ENCODE measurements at regions not wholly inside any gene's neighbourhood (a gene's known extent, or its start where the extent isn't known, plus 50 kb on each side); places are given as distances from the start of the nearest gene placed in this dataset.
"Not testable (repeated sequence)": the region's sequence is repeated elsewhere in the genome, so short reads cannot be mapped to it uniquely, and the experiment has no call there.

DNA sequence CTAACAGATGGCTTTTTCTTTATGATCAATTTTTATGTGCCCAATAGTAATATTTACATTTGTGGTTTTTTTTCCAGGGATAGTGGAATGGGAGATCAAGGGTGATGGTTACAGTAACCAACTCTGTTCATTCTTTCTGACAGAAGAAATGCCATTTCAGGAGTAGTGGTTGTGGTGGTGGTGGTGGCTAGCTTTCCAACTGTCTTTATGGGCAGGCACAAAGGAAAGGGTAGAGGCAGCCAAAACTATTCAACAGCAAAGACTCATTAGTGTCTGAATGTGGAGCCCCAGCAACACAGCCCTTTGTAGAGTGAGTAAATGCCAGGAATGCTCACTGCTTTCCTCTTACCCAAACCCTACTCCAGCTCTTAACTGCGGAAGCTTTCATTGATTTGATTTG is 227.7 kb downstream of the RND3 start:
- no peak for DNase-seq

DNA sequence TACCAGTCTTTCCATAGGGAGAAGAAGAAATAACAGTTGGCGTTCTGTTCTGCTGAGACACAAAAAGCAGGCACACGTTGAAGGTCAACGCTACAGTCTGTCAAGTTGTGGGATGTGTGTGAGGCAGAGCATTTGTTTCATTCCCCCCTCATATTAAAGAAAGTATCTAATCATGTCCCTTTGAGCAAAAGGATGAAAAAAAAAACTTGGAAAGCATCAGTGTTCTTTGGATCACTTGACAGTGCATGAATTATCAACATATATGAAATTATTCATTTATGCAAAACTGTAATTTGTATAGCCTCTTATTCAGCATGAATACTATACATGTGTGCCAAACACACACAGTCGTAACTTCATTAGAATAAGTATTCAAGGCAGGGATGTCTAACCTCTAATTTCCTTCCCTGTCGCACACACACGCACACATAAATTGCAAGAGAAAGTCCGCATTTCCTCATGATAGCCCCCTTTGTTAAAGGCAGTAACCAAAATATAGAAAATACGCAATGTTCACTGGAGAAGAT is 228.6 kb downstream of the RND3 start:
- no peak for DNase-seq

DNA sequence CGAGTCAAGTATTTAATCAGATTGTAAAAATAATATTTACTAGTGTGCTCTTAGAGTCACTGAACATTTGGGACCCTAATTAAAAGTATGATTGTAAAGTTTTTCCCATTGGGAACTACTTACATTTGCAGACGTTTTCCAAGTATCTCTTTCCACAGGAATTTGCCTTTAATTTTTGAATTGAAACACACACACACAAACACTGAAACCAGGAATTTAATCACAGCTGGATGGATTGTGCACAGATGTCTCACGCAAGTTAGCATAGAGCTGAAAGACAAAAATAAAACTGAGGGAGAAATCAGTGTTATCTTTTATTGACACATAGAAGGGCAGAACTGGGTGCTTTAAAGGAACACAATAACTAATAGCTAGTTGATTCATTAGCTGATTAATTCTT is 230.7 kb downstream of the RND3 start:
- DNase-seq, result no peak

DNA sequence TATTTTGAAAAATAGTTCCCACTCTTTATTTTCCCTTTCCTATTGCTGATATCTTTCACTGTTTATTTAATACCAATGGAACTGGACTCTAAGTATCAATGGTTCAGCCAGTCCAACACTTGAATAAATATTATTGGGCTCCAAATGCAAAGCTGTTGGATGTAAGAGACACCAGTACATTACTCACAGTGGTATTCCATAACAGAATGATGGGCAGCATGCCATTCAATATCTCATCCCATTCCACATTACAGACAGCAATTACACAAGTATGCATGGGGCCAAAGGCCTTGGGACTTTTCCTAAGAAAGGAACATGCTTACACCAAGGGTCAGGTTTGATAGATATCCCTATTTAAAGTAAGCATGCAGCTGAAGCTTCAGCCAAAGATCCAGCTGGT is 231.9 kb downstream of the RND3 start:
- no peak for DNase-seq

DNA sequence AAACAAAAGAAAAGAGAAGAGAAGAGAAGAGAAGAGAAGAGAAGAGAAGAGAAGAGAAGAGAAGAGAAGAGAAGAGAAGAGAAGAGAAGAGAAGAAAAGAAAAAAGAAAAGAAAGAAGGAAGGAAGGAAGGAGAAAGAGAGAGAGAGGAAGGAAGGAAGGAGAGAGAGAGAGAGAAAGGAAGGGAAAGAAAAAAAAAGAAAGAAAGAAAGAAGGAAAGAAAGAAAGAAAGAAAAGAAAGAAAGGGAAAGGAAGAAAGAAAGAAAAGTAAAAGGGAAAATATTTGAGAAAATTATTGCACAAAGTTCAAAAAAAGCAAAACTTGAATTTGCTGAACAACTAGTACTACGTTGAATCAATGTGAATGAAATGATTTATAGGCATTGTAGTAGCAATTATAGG is 237.7 kb downstream of the RND3 start:
- not testable (repeated sequence) for DNase-seq

DNA sequence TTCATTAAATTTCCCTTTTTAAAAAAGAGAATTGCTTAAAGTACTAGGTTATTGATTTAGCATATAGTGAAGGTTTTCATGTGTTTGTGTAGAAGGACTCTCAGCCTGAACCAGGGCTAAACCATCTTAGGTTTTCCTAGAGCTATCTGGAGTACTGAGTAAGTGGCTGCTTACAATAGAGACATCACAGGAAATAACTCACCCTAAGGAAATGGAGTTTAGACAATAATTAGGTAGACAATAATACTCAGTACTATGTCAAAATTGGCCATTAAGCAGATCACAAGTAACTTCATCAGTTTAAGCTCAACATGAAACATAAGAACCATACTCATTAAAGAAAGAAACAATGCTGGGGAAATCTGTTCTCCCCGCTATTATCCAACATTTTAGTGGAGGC is 240.0 kb downstream of the RND3 start:
- no peak for DNase-seq

DNA sequence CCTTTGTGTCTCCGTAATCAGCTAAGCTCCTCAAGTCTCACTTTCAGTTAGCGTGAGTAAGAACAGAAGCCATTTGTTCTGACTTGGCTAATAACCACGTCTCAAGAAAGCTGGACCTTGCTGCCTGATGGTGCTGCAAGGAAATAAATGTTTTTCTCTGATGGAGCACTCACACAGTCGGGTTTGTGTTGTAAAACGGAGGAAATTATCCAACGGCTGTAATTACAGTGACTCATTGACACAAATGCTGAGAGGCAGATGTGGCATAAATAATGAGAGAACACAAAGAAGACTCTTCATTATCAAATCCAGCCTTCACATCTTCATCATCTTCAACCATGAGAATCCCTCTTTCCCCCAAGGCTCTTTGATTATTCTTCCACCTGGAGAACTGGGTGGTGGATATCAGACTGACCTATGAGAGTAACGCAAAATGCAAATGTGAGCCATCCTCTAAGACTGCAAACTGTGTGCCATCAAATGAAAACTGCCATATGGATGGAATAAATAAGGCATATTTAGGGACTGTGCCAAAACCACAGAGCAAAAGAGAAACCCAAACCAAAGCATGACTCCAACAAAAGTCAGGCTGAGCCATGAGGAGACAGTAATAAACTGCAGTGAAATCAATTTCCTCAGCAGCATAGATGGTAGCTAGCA is 252.6 kb downstream of the RND3 start:
- DNase-seq, result peak; percentile 37

DNA sequence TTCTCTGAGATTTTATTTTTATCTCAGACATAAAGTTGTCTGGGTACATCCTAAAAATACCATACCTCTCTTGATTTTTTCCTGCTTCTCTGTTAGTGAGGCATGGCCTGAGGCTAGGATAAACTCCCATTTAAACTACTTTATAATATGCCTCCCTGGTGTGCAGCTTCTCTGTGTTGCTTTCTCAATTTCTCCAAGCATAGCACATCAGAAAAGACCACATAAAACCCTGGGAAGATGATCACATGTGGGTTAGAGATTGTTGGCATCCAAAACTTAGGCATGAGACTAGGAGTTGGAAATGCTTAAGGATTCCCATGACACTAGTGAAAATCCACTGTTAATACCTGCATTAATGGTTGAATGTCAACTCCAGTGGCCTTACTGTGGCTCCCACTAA is 254.6 kb downstream of the RND3 start:
- DNase-seq, result no peak

DNA sequence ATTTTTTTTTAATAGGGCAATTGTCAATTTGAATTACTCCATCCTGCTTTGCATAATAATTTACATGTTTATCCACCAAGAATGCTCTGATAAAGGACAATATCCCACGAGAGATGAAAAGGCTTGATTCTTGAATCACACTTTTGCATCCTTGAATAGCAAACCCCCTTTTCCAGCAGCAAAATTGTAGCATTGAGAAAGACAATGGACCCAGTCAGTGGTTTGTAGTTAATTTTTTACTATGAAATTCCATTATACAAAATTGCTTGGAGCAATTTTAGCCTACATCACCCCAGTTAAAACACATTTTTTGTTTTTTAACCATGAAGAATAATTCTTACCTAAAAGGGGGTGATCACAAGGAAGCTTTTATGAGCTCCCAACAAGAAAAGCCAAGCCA is 255.1 kb downstream of the RND3 start:
- DNase-seq, result no peak

DNA sequence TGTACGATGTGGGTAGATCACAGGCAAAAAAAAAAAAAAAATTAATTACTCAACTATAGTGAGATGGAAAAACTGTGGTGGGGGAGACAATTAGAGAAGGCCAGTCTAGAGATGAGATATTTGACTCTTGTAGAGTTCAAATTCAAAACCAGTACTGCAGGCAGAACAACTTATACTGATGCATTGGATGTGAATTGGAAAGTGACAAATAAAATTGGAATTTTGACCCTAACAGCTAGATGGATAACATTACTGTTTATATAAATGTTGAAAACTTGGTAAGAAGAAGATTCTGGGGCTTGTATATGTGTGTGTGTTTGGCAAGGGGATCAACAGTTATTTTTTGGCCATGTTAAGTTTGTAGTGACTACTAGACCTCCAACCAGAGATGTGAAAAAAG is 256.9 kb downstream of the RND3 start:
- DNase-seq, result no peak

DNA sequence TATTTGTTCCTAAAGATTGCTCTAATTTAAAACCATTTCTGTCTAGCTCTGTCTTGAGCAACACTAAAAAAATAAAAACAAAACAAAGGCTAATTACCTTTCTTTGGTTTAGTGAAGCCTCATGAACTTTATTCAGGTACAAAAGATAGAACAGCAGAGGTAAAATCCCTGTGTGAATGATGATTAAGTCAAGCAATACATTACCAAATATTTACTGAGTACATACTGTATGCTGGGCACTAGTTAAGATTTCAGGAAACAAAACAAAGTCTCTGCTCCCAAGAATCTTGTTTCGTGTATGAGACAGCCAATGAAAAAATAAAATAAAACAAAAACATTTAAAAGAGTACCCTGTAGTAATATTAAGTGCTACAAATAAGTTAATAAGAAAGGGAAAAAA is 257.5 kb downstream of the RND3 start:
- DNase-seq, result no peak

DNA sequence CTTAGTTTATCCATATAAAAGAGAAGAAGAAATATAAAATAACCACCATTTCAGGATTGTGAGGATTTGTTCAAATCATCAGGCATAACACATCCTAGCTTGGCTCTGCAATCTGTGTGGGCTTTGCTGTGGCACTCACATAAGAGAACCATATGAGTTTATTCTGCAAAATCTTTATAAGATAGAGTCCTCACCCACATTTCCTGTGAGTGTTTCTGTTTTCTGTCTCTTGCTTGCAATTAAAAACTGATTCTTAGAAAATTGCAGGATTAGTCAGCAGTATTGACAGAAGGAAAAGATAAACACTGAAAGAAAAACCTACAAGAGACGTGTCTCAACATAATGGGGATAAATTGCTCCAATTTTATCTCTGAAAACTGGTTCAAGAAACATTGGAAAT is 258.5 kb downstream of the RND3 start:
- no peak for DNase-seq

DNA sequence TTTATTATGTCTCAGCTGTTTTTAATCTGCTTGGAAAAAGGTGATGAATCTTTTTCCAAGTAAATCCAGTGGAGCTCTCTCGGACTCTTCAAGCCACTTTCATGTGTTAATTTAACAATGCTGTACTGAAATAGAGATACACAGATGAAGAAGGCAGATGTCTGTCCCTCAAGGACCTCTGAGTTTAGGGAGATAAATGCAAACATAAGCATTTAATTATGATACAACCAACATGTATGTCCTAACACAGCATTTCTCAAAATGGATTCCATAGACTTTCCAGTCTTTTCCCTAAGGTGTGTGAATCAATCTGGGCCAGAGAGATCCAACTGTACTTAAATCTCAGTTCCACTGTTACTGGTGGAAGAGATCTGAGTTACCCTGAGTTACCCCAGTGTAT is 262.4 kb downstream of the RND3 start:
- no peak for DNase-seq

DNA sequence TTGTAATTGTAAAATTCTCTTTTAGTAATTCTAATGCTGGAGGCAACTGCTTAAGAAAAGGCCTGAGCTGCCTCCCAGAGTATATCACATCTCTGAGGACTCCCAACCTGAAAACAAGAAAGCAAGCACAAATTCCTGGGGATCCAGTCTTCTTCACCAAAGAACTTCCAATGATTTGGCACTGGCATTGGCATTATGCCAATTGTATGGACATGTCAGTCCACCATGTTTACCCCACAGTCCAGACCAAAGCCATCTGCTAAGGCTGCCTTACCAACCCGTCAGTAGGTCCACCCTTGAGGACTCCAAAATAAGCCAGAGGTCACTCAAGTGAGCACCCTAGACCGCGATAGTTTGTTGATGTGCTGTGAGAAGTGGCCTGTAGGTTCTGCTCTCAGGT is 263.1 kb downstream of the RND3 start:
- DNase-seq, result no peak

DNA sequence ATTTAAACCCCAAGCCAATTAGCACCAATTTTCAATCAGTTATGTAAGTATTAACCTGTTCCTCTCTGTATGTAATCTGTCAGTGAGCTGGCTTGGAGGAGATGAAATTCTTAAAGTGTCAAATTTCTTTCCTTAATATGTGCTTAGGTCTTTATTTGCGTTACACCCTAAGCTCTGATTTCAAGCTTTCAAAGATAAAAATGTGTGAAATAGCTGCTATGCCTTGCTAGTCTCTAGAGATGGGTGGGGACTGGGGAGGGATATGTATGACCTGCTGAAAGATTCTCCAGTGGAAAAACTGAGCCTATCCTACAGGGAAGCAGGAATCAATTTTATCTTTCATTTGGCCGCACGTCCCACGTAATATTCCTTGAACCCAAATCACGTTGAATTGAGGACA is 264.5 kb downstream of the RND3 start:
- no peak for DNase-seq

DNA sequence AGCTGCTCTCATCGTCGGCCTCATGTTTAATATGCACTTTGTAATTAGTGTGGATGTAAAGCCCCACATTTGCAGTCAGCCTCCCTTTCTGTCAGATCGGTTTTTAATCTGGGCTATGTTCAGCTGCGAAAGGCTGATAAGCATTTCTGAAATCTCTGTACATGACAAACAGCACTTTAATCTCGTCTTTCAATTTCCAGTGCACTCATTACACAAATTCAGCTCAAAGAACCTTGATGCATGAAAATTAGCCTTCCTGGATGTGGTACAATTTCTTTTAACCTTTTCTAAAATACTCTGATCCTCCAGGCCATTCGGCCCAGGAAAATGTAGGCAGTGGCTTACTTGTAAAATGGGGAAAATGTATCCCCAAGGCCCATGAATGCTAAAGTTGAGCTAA is 265.1 kb downstream of the RND3 start:
- DNase-seq, result no peak

DNA sequence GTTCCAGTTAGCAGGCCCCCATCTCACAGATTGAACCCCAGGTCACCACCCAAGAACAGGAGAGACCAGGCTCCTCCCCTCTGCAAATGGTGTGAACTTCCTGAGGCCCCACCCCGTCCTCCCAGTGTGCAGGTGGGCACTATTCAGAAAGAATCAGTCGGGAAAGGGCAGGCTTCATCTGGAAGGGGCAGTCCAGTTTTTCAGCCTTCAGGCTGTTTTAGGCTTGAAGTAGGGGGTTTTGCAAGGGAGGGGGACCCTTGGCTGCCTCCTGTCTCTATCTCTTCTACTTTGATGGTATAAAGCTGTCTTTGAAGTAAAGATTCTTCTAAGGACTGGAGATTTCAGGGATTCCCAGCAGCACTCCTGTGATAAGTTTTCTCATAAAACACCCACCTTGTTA is 267.6 kb downstream of the RND3 start:
- DNase-seq, result no peak

DNA sequence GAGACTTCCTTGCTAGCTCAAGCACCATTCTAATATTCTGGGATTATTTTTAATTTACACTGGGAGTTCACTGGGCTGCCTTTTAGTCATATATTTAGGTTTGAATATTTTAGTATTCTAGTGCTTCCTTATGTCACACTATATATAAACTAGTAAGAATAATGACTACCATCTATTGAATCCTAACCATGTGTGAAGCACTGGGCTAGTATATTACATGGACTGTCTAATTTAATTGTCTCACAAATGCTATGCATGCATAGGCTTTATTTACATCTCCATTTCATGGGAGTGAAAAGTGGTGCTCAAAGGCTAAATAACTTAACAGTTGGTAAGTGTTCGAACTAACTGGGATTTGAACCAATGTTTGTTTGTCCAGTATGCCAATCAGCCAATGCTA is 272.4 kb downstream of the RND3 start:
- DNase-seq, result no peak

DNA sequence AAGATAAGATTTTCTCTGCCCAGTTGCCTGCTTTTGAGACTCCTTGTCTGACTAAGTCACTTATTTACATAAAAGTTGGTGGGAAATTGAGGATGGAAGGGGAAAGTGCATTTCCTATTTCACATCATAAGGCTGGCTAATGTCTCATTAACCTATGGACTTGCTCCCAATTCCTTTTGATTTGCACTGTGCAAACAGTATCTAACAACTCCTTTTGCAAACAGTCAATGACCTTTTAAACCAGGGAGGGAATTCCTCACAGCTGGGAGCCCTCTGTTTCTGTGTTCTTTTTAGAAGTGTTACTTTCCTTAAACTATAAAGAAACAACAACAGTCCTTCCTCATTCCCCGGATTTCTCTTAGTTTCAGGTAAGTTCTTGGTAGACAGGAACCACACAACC is 272.8 kb downstream of the RND3 start:
- no peak for DNase-seq

DNA sequence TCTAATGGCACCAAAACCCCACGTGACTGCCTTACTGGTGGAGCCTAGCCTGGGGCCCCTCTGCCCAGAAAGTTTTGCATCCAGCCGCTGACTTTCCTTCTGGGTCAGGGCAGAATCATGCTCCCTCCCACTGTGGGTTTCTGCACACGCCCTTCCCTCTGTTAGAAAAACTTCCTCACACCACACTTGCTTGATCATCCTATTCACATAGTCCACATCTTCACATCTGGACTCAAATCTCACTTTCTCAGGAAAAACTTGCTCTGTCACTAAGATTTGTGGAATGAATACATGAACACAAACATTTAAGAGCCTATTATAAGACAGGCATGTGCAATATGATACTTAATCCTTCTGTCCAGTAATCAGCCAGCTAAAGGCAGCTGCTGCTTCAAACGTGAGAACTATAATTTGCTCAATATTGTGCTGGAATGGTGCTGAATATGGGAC is 274.7 kb downstream of the RND3 start:
- DNase-seq, result no peak

DNA sequence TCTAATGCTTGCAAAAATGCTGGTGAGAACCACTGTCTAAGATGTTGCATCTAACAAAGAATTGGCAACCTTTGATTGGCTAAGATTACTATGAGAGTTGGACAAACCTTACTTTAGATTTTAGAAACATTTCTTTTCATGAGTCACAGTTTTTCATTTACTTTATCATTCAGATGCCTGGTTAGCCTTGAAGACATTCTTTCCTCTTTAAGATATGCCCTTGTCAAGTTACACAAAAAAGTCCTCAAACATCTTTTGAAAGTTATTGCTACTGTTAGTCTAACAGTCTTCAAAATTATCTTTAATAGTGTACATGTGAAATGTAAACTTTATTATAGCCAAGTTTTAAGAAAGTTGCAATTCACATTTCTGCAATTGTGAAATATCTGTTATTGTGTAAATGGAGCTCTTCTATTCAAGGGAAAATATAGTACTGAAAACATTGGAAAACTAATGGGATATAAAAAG is 276.3 kb downstream of the RND3 start:
- no peak for DNase-seq

DNA sequence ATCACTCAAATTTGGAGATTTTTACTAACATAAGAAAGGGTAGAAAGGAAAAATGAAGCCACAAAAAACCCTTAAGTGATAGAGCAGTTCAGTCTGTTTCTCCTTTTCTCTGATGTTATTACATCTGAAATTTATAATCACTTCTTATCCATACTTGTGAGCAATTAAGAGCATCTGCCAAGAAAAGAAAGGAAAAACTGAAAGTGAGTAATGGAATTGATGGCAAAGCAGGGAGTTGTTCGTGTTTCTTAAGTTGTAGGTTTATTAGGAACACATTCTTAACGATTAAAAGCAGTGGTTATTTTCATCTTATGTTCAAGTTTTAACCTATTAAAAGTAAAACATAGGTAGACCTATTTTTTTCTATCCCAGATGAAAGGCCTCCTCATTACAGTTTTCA is 277.7 kb downstream of the RND3 start:
- no peak for DNase-seq

DNA sequence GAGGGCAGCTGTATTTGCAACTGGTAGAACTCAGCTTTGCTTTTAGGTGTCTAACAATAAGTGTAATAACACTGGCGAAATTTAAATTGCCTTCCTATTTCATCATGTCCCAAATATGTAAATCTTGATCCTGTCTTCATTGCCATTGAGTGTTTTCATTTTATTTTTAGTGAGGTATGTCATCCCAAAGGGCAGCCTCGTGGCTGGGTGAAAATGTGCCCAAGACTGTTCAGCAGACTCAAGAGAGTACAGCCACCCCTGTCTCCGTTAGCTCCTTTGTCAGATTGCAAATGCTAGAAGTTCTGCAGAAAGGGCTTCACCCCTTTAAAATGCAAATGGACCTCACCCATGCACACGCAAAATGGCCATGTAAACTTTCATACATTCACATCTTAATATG is 278.8 kb downstream of the RND3 start:
- DNase-seq, result no peak

DNA sequence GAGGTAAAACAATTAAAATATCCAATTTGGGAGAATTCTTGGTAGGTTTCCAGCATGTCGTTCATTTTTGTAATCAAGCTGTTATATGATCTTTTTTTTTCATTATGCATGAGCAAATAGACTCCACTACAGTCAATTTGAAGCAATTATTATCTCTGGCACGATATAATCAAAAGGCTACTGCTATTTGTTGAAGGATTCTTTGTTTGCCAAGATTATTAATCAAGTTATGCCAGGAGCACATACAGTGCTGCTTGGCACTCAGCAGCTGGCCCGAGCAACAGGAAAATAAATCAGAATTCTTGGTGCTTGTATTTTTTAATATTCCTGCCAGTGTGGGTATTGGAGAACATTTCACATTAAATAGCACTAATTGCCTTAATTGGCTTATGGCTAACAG is 279.5 kb downstream of the RND3 start:
- peak; percentile 33 for DNase-seq

DNA sequence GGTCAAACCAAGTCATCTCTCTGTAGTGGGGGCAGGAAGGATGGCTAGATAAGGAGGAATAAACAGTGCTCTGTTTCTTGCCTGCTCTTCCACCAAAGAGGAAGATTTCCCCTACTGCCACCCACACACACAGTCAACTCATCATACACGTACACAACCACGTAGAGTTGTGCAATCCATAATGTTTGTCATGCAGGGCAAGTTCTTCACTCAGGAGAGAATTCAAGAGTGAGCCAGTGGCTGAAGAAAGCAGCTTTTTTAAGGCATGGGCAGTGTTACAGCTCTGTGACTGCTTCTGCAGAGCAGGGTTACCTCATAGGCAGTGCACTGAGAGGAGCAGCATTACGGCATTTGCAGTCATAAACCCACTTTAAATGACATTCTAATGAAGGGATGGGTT is 283.0 kb downstream of the RND3 start:
- DNase-seq, result no peak

All from NCI-H2171 (cell line).